GM21737 (cell line): ENCODE measurements at regions not wholly inside any gene's neighbourhood (a gene's known extent, or its start where the extent isn't known, plus 50 kb on each side); places are given as distances from the start of the nearest gene placed in this dataset.

Experiments used
- ATAC-seq: cut with Tn5 transposase; IDR thresholded peaks from one replicate; pipeline ENCODE4 v1.9.1; 2021; ENCODE audit warnings: mild to moderate bottlenecking, moderate library complexity; ENCODE audit not compliant: unreplicated experiment

- ATAC-seq, result no peak
Measured at GRCh38 chr1:96041470-96041869, 680.1 kb upstream of the PTBP2 start.

GRCh38 chr1:96048572-96049212 lies 672.9 kb upstream of the PTBP2 start:
- ATAC-seq, result no peak

GRCh38 chr1:96049759-96050409 lies 671.7 kb upstream of the PTBP2 start:
- ATAC-seq, result no peak

GRCh38 chr1:96059276-96059675 lies 662.3 kb upstream of the PTBP2 start:
- ATAC-seq, result no peak

GRCh38 chr1:96059736-96060135 lies 661.8 kb upstream of the PTBP2 start:
- ATAC-seq, result no peak

GRCh38 chr1:96060621-96061020 lies 661.0 kb upstream of the PTBP2 start:
- no peak for ATAC-seq

- no peak for ATAC-seq
Measured at GRCh38 chr1:96072021-96072420, 649.6 kb upstream of the PTBP2 start.

GRCh38 chr1:96073100-96073499 lies 648.5 kb upstream of the PTBP2 start:
- no peak for ATAC-seq

- no peak for ATAC-seq
Measured at GRCh38 chr1:96074422-96074821, 647.2 kb upstream of the PTBP2 start.

- ATAC-seq, result no peak
Measured at GRCh38 chr1:96074876-96075577, 646.6 kb upstream of the PTBP2 start.

GRCh38 chr1:96075704-96076455 lies 645.7 kb upstream of the PTBP2 start:
- ATAC-seq, result no peak

- ATAC-seq, result no peak
Measured at GRCh38 chr1:96076589-96076988, 645.0 kb upstream of the PTBP2 start.

- no peak for ATAC-seq
Measured at GRCh38 chr1:96079581-96079980, 642.0 kb upstream of the PTBP2 start.

GRCh38 chr1:96080925-96081324 lies 640.7 kb upstream of the PTBP2 start:
- no peak for ATAC-seq

GRCh38 chr1:96087719-96088118 lies 633.9 kb upstream of the PTBP2 start:
- ATAC-seq, result no peak

- ATAC-seq, result no peak
Measured at GRCh38 chr1:96090134-96090533, 631.5 kb upstream of the PTBP2 start.

GRCh38 chr1:96095849-96096612 lies 625.6 kb upstream of the PTBP2 start:
- ATAC-seq, result no peak

GRCh38 chr1:96096613-96097321 lies 624.8 kb upstream of the PTBP2 start:
- no peak for ATAC-seq

- ATAC-seq, result no peak
Measured at GRCh38 chr1:96104506-96104905, 617.1 kb upstream of the PTBP2 start.

- ATAC-seq, result no peak
Measured at GRCh38 chr1:96104906-96105305, 616.7 kb upstream of the PTBP2 start.
